ENCODE measurements at regions not wholly inside any gene's neighbourhood (a gene's known extent, or its start where the extent isn't known, plus 50 kb on each side); places are given as distances from the start of the nearest gene placed in this dataset.

GRCh38 chr10:100684688-100685235 lies 60.6 kb upstream of the PAX2 start:
- WGBS, 2 donors: 4 to 7% methylated on average over 9 of the region's 9 CpGs
- TF ChIP-seq CTCF (IDR thresholded peaks at IDR 0.05) (no peak), POLR2A (IDR thresholded peaks at IDR 0.05) (no peak)
- DNase-seq (ENCODE audit: low spot score in 2 of 2): no peak
- H3K4me3 ChIP-seq (ENCODE audit: low read depth, poor library complexity, severe bottlenecking): no peak overlapping the region
- intact Hi-C loops (cut with DNase I; ENCODE audit: low total_unique reads): no loop called here

DNA sequence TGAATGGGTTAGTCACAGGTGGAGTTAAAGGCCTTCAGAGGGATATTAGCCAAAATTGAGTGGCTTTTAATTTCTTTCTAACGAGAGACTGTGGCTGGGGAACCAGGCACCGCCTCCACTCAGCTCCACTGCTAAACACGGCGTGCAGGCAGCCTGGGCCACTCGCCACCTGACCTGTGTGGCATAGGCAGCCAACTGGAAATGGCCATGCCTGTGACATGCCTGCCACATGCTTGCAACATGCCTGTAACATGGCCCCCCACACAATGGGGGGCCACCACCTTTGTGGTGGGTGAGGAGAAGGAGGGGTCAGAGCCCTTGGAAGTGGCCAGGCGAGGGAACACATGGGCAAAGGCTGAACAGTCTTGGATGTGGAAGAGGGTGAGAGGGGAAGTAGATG lies 60.1 kb upstream of the PAX2 start:
- no peak for TF ChIP-seq POLR2A (IDR thresholded peaks at IDR 0.05)
- no peak for TF ChIP-seq CTCF (IDR thresholded peaks at IDR 0.05)
- intact Hi-C loops (cut with DNase I; ENCODE audit: low total_unique reads): no loop called here
- 41 to 52% methylated on average over 6 of the region's 6 CpGs for WGBS, 2 donors
- no peak overlapping the region for H3K4me3 ChIP-seq (ENCODE audit: low read depth, poor library complexity, severe bottlenecking)
- no peak for DNase-seq (ENCODE audit: low spot score in 2 of 2)

DNA sequence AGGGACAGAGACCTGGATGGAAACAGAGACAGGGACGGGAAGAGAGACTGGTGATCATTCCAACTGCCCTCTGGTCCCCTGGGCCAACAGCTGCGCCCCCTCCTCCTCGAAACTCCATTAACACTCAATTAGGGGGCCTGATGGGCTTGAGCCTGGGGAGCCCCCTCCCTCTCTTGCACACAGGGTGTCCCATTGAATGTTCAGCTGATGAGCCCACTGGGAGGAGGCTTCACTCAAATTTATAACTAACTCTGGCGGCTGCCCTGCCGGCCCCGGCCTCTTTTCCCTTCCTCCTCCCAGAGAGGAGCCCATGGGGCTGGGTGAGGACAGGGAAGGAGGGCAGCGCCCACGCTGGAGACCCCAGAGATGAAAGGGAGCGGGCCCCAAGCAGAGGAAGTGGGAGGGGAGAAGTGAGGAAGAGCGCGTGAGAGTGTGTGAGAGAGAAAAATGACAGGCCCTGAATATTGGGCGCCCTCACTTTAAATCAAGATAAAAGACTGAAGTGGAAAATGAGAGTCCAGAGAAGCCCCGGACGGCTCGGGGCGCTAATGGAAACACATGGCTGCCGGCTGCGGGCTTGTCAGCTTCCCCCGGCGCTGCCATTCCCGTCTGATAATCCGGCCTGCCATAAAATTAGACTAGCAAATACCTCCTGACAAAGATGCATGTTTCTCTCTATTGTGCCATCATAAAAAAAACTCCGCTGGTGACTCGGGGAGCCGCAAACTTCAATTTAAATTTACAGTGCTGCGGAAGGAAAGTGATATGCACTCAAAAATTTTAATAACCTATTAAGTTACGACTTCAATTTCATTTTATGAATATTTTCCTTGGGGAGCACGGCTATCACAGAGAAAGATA lies 58.0 kb upstream of the PAX2 start:
- DNase-seq (ENCODE audit: low spot score in 2 of 2): no peak
- intact Hi-C loops (cut with DNase I; ENCODE audit: low total_unique reads): no loop called here
- no peak overlapping the region for H3K4me3 ChIP-seq (ENCODE audit: low read depth, poor library complexity, severe bottlenecking)
- TF ChIP-seq CTCF (IDR thresholded peaks at IDR 0.05) (no peak), POLR2A (IDR thresholded peaks at IDR 0.05) (no peak)
- WGBS, 2 donors: 11 to 15% methylated on average over 28 of the region's 28 CpGs

DNA sequence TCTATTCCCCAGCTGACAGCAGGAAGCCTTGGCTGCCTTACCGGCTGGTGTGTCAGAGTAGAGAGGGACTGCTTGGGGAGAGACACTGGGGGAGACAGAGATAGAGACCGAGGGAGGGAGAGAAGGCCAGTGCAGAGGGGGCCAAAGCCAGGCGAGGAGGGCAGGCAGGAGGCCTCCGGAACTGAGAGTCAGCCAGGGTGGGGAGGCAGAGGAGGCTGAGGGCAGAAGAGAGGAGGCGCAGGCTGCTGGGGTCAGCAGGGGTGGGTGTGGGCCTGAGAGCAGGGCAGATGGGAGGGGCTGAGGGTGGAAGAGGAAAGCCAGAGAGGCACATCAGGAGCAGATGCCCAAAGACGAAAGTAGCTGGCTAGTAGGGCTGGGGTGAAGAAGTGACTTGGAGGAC lies 57.2 kb upstream of the PAX2 start:
- 15 to 19% methylated on average over 6 of the region's 6 CpGs for WGBS, 2 donors
- intact Hi-C loops (cut with DNase I; ENCODE audit: low total_unique reads): no loop called here
- H3K4me3 ChIP-seq (ENCODE audit: low read depth, poor library complexity, severe bottlenecking): no peak overlapping the region
- no peak for DNase-seq (ENCODE audit: low spot score in 2 of 2)
- TF ChIP-seq POLR2A (IDR thresholded peaks at IDR 0.05) (no peak), CTCF (IDR thresholded peaks at IDR 0.05) (no peak)

DNA sequence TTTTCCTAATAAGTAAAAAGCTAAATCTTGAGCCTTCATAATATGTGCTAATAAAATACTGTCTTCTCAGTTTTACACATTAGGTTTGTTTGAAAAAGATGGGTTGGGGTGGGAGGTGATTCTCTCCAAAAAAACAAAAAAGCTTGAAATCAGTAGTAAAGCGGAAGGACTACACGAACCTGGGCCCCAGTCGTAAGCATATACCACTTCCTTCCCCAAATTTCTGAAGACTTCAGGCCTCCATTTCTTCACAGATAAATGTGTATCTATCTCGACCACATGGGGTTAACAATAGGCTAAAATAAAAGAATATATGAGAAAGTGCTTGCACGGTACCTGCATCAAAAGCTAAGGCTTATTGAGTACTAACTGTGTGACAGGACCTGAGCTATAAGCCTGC lies 51.6 kb upstream of the PAX2 start:
- no peak overlapping the region for H3K4me3 ChIP-seq (ENCODE audit: low read depth, poor library complexity, severe bottlenecking)
- DNase-seq (ENCODE audit: low spot score in 2 of 2): no peak
- intact Hi-C loops (cut with DNase I; ENCODE audit: low total_unique reads): no loop called here
- TF ChIP-seq CTCF (IDR thresholded peaks at IDR 0.05): no peak
- 61 to 63% methylated on average over 5 of the region's 5 CpGs for WGBS, 2 donors
